Peyer's patch (tissue), 4 donors: ENCODE measurements at regions not wholly inside any gene's neighbourhood (a gene's known extent, or its start where the extent isn't known, plus 50 kb on each side); places are given as distances from the start of the nearest gene placed in this dataset.

Source experiments
- CTCF ChIP-seq, 6 experiments: fragments of 450-650 bp in 4 of 6; fragments of 200-600 bp in 2 of 6; sonication (generic) in 1 of 6; IDR thresholded peaks; one replicate each; pipeline ENCODE4 v1.5.1; 2017 to 2019; ENCODE audit warnings: antibody characterized with exemption in 6 of 6, mild to moderate bottlenecking in 3 of 6, moderate library complexity in 1 of 6
- POLR2A ChIP-seq, 2 donors: fragments of 450-650 bp; IDR thresholded peaks; one replicate each; pipeline ENCODE4 v1.5.1; 2017; ENCODE audit warnings: antibody characterized with exemption in 2 of 2, mild to moderate bottlenecking in 2 of 2, moderate library complexity in 2 of 2

GRCh38 chr6:114897536-114897935, 554.7 kb upstream of the HS3ST5 start:
- TF ChIP-seq CTCF (IDR thresholded peaks at IDR 0.05), result no peak
- no peak for TF ChIP-seq POLR2A (IDR thresholded peaks at IDR 0.05)
